K562 (cell line): ENCODE measurements at regions not wholly inside any gene's neighbourhood (a gene's known extent, or its start where the extent isn't known, plus 50 kb on each side); places are given as distances from the start of the nearest gene placed in this dataset.

Experiments
- CHD7 ChIP-seq: fragments of 200-600 bp; sonication (generic); IDR thresholded peaks from one replicate; pipeline ENCODE4 v1.6.1; 2012; ENCODE audit warnings: mild to moderate bottlenecking, low read depth, low read length, inconsistent platforms
- ZBTB5 ChIP-seq: fragments of 450-650 bp; IDR thresholded peaks from 2 replicates; pipeline ENCODE4 v1.6.1; 2017; ENCODE audit warnings: antibody characterized with exemption

GRCh38 chr2:18423636-18424035, 136.8 kb downstream of the RDH14 start (continued):
- TF ChIP-seq CHD7 = no peak
- no peak for TF ChIP-seq ZBTB5
